ENCODE measurements at regions not wholly inside any gene's neighbourhood (a gene's known extent, or its start where the extent isn't known, plus 50 kb on each side); places are given as distances from the start of the nearest gene placed in this dataset.

- no CpG with 5 or more reads among the region's 3 CpGs for WGBS (ENCODE audit: extremely low coverage, insufficient read length, low lambda C conversion rate)
- Histone ChIP-seq H3T11ph (ENCODE audit: low read length) (no peak overlapping the region), H3K4ac (ENCODE audit: low read depth, low read length) (no peak overlapping the region), H2BK15ac (ENCODE audit: low read depth, low read length) (no peak overlapping the region), H2AK5ac (ENCODE audit: insufficient read length, low read length) (no peak overlapping the region), H3K23me2 (ENCODE audit: insufficient read length, low read depth, low read length, poor library complexity, severe bottlenecking) (no peaks in the 10 kb centered on the region), H4K8ac (replicated peaks; ENCODE audit: insufficient read length, low read depth, low read length) (no peak overlapping the region), H3K9me3 (ENCODE audit: control insufficient read depth, low read depth, low read length) (no peaks in the 10 kb centered on the region), H4K5ac (ENCODE audit: insufficient read length, low read depth, low read length) (no peak overlapping the region), H2BK120ac (ENCODE audit: low read depth, low read length, poor library complexity, severe bottlenecking) (no peak overlapping the region), H3K27me3 (ENCODE audit: insufficient read depth, low read length) (no peaks in the 10 kb centered on the region), H4K91ac (ENCODE audit: insufficient read length, low read depth, low read length) (no peak overlapping the region), H3K4me1 (ENCODE audit: insufficient read depth, low read length) (no peaks in the 10 kb centered on the region), H2BK12ac (ENCODE audit: insufficient read length, low read depth, low read length) (no peak overlapping the region), H3K79me2 (ENCODE audit: insufficient read depth, low read length) (no peaks in the 10 kb centered on the region), H2AFZ (ENCODE audit: low read length) (no peak overlapping the region), H3K27ac (ENCODE audit: insufficient read length, low read depth, low read length) (no peak overlapping the region), H3K79me1 (ENCODE audit: insufficient read depth, low read depth, low read length, poor library complexity, severe bottlenecking) (no peaks in the 10 kb centered on the region), H3K23ac (ENCODE audit: insufficient read length, low read depth, low read length) (no peak overlapping the region), H3K18ac (ENCODE audit: insufficient read length, low read depth, low read length) (no peak overlapping the region), H3K9ac (ENCODE audit: extremely low read depth, insufficient read length, low read length) (no peak overlapping the region), H3K56ac (ENCODE audit: insufficient read length, low read depth, low read length) (no peak overlapping the region), H3K14ac (ENCODE audit: insufficient read depth, low read length) (no peak overlapping the region), H4K20me1 (ENCODE audit: control insufficient read depth, insufficient read depth, insufficient read length) (no peaks in the 10 kb centered on the region), H3K4me2 (ENCODE audit: insufficient read depth, insufficient read length, low read length) (no peak overlapping the region), H2BK20ac (ENCODE audit: low read depth, low read length, poor library complexity, severe bottlenecking) (no peak overlapping the region), H2BK5ac (ENCODE audit: insufficient read length, low read length) (no peak overlapping the region)
- Mint-ChIP-seq H3K4me1 (no peaks in the 10 kb centered on the region), H3K4me3 (no peak overlapping the region), H3K9me3 (no peaks in the 10 kb centered on the region), H3K27ac (peak overlapping the region in 1 of 3 experiments; percentile 29; a peak in 1 of 7 replicates), H3K36me3 (ENCODE audit: insufficient read depth in 1 of 3, low read depth in 3 of 3) (no peaks in the 10 kb centered on the region), H3K27me3 (ENCODE audit: low read depth) (no peaks in the 10 kb centered on the region)
- DNase-seq = no peak
- no peak for TF ChIP-seq CTCF (conservative IDR thresholded peaks at IDR 0.05)
Observed at GRCh38 chr1:191700922-191701321, 457.3 kb upstream of the RGS18 start.
